GM21390 (cell line): ENCODE measurements at regions not wholly inside any gene's neighbourhood (a gene's known extent, or its start where the extent isn't known, plus 50 kb on each side); places are given as distances from the start of the nearest gene placed in this dataset.
"Not testable (repeated sequence)": the region's sequence is repeated elsewhere in the genome, so short reads cannot be mapped to it uniquely, and the experiment has no call there.

Experiments
- ATAC-seq: cut with Tn5 transposase; IDR thresholded peaks from one replicate; pipeline ENCODE4 v1.9.1; 2021; ENCODE audit not compliant: unreplicated experiment

DNA sequence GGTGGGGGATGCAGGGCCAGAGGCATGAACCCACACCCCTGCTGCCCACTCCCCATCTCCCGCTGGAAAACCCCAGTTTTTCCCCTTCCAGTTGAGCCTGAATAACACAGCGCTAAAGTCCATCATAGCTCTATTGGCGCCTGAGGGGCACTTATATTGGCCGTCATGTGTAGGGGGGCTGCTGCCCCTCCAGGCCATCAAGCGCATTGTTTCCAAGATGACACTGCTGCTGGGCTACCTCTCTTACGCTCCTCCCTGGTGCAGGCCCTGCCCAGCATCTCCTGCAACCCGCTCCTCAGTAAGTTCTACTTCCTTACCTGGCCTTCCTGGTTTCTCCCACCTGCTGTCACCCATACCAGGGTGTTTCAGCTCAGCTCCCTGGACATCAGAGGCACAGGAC lies 205.0 kb upstream of the RPL34 start:
- ATAC-seq = no peak

DNA sequence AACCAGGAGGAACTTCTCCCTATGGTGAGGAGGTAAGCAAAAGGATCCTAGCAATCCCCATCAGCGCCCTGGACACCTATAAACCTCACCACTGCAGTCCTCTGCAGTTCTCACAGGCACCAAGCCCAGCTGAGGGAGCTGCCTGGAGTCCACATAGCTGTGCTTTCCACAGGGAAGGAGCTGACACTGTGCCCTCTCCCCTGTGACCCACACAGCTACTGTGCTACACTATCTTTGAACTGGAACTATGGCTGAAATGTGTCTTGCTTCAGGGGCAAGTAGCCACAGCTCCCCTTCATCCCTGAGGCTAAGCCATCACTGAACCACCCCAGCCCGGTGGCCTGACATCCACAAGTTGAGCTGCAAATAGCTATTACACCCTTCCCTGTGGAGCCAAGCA lies 208.5 kb upstream of the RPL34 start:
- no peak for ATAC-seq

DNA sequence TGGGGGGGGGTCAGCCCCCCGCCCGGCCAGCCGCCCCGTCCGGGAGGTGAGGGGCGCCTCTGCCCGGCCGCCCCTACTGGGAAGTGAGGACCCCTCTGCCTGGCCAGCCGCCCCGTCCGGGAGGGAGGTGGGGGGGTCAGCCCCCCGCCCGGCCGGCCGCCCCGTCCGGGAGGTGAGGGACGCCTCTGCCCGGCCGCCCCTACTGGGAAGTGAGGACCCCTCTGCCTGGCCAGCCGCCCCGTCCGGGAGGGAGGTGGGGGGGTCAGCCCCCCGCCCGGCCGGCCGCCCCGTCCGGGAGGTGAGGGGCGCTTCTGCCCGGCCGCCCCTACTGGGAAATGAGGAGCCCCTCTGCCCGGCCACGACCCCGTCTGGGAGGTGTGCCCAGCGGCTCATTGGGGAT lies 210.7 kb upstream of the RPL34 start:
- not testable (repeated sequence) for ATAC-seq

DNA sequence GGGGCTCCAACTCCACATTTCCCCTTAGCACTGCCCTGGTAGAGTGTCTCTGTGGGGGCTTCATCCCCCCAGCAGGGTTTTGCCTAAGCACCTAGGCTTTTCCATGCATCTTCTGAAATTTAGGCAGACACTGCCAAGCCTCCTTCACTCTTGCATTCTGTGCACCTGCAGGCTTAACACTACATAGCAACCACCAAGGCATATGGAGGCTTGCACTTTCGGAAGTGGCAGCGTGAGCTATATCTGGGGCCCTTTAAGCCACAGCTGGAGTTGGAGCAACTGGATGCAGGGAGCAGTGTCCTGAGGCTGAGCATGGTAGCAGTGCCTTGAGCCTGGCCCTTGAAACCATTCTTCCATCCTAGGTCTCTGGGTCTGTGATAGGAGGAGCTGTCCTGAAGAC lies 214.8 kb upstream of the RPL34 start:
- ATAC-seq = no peak

DNA sequence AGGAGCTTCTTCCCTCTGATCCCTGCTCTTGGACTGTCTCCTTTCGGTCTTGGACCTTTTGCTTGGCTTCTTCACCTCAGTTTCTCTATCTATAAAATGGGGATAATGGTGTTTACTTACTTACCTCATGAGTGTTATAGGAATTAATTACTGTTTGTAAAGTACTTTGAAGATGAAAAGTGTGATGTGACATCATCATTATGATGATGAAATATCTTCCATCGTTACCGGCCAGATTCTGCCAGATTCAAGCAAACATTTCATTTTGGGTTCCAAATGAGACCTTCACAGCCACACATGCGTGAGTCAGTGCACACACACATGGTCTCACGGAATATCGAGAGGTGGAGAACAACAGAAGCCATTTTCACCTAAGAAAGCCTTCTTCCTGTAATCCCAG lies 220.1 kb upstream of the RPL34 start:
- no peak for ATAC-seq

DNA sequence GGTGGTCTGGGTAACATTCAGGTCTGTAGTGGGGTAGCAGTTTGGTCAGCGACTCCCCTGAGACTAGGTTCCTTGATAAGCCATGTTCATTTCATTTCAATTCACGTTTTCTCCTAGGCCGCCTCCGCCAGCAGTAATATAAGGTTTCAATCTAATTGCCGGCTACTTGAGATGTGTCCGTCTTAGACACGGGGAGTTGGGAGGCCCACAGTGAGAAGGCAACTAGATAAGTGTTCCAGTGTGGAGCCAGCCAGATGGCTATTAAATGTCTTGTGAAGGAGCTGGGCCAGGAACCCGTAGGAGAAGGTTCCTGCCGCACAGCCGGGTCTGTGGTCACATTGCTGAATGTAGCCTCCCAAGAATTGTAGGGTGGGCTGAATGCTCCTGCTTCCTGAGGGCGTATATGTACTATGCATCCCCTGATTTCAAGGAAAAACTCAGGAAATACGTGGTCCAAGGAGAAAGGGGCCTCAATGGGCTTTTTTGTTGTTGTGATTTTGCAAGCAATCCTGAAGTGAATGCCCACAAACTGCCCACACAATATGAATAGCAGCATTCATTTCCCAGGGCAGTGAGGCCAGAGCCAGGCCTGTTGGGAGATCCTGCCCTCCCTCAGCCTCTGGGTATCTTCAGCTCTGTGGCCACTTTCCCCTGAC lies 220.6 kb upstream of the RPL34 start:
- ATAC-seq = no peak

DNA sequence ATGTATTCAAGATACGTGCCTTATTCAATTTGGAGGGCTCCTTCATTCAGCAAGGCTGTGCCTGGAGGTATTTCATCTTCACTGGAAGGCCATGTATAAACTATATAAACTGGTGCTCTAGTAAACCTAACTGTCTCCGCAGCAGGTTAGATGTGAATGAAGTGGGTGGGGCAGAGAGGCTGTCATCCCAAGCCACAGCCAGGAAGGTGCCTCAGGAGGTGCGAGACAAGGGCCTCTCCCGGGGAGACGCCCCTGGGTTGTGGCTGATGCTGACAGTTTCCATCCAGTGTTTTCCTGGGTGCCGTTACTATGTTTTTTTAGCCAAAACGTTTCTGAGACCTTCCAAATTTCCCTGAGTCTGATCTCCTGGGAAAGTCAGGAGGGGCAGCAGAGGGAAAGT lies 221.5 kb upstream of the RPL34 start:
- no peak for ATAC-seq

DNA sequence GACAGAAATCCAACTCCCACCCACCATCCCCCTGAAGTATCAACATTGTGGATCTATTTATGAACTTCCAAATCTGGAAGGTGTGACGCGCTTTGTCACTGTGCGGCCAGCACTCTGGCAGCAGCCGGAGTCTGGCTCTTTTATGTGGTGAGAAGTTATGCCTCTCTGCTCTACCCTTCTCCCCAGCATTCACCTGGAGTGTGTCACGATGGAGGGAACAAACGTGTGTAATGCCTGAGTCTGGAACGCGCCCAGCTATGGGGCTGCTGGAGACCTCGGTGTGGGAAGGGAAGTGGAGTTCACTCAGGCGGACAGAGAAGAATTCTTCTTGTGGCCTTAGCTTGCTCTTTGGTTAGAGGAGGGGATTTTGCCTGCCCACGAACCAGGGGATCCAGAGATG lies 222.1 kb upstream of the RPL34 start:
- ATAC-seq = no peak

DNA sequence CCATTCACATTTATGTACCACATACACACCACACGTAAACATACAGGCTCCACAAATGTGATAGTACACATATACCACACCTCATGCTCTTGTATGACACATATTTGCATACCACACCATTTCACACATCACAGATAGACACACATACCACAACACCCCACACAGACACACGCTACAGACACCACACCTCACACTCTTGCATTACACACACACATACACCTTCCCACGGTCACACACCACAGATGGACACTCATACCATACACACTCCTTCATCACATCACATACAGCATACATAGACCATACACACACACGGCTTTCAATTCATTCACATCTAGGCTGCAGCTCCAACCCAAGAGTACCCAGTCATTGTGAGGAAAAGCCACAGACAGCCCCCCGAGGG lies 222.5 kb upstream of the RPL34 start:
- no peak for ATAC-seq

DNA sequence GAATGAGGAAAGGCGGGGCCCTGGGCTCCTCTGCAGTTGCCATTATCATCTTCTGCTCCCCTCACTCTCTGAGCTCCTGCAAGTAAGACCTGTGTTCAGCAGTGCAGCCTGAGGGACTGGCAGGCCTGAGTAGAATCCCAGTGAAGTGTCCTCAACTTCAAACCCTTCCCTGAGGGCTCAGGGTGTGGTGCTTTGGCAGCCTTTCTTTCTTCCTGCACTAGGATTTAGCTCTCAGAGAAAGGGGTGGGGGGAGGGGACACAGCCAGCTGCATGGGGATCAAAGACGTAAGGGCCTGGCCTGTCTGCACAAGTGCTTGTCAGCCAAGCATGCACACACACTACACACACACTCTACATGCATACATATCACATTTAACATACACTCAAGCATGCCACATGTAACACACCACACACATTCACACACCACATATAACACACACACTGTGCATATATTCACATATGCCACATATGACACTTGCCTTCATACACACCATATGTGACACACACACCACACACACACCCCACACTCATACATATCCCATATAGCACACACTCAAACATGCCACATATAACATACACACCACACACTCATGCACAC lies 223.4 kb upstream of the RPL34 start:
- ATAC-seq = no peak

DNA sequence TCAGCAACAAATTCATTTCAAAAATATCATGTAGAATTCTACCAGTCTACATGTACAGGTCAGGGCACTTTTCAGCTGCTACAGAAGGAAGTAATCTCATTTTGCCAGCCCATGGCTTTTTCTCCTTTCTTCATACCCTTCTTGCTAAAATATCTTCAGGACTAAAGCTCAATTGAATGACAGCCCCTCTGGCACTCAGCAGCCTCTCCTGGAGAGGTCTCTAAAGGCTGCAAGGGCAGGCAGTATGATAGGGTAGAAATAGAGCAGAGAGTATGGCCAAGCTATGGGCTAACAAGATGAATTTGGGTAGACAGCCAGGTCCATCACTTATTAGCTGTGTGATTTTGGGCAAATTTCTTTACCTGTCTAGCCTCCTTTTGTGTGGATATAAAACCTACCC lies 224.6 kb upstream of the RPL34 start:
- no peak for ATAC-seq

DNA sequence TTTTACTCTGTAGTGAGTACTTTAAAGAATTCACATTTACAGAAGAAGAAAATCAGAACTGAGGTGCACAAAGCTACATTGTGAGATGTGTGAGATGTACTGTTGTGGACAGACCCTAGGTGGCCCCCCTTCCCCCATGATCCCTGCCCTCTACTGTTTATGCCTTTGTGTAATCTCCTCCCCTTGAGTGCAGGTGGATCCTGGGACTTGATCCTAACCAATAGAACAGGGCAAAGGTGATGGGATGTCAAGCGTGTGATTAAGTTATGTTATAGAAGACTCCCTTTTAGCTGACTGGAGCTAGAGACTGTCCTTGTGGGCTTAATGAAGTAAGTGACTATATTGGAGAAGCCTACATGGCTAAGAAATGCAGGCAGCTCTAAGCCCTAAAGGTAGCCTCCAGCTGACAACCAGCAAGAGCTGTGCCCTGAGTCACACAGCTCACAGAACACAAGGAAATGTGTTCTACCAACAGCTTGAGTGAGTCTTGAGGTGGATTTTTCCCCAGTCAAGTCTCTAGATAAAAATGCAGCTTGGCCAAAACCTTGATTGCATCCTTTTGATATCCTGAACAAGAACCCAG lies 225.2 kb upstream of the LEF1 start:
- ATAC-seq = no peak

DNA sequence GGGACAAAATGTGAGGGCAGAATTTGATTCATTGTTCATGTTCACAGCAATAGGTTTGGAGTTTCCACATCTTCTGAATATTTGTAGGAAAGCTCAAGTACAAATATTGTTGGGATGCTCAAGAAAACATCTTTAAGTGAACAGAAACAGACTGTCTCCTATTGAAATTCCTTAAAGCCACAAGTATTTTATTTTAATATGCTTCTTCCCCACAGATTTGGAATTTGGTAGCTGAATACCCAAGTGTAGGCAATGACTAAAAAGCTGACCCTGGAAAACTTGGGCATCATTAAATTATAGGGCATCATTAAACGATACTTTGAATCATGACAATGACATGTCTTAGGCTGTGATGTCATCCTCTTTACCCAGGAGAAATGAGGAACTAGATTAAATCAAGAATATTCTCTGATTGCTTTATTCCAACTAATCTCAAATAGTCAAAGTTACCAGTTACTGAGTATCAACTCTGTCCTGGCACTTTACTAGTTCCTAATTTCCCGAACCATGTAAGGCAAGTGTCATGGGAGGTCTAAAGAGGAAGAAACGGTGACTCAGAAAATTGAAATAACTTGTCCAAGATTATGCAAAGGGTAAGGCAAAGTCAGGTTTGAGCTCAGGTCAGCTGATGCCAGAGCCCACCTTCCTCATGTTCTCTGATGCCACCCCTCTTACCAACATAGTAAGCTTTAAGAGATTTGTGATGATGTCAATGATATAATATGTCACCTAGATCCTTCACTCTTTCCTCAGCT lies 223.1 kb upstream of the LEF1 start:
- no peak for ATAC-seq

DNA sequence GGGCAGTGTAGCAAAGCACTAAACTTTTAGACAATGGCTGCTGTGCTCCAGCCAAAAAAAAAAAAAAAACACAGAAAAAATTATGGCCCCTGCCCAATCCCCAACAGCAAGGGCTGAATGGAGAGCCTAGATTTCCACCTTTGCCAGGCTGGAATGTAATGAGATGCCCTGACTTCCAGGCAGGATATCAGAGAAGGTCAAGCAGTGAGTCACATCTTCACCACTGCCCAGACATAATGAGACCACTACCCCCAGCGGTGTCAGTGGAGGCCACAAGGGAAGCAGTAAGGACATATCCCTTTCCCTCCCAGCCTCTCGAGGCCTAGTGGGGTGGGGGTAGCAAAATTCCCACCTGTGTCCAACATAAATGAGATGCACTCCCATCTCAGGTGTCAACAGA lies 216.3 kb upstream of the LEF1 start:
- ATAC-seq = no peak

DNA sequence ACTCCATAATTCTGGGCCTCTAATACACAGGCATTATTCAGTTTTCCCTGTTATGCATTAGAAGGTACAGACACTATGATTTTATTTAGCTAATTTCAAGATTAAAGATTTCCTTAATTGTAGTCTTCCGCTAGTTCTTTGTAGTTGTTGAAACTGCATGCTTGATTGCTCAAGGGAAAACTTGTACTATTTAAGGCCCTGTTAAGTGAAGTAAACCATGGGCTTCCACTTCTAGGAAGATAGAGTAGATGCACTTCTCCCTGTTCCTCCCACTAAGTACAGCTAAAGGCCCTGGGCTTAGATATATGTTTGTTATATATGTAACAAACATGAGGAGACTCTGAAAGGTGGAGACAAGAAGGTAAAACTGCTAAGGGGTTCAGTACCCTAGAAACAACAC lies 215.8 kb upstream of the LEF1 start:
- ATAC-seq = peak; percentile 64

DNA sequence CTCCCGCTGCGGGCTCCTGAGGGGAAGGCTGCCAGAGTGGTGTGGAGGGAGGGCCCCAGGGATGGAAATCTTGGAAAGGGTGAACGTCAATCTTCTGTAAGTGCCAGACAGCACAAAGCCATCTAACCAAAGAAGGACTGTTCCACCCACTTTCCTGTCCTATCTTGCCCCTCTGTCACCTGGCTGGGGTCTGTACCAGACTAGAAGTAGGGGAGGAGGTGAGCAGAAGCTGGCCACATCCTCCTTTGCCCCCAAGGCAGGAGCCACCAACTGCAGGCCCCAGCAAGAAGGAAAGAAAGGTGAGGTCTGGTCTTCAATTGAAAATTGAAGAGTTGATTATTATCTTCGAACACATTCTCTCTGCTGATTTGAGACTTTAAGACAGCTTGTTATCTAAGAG lies 214.4 kb upstream of the LEF1 start:
- ATAC-seq = no peak

DNA sequence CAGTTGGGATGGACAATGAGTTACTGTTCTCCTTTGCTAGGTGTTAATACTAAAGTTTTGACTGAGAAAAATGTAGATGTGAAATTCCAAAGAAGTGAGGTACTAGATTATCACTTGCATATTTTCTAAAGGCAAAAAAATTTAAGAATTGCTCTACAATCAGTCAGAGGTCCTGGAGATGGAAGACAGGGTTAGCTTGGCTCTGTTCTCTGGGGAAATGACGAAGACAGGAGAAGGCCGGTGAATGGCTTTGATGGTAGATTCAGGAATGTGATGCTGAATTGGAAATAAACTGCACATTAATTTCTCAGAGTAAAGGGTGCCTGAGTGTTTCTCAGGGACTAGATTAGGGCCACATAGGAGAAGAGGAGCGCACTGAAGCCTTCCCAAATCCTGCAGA lies 214.0 kb upstream of the LEF1 start:
- ATAC-seq = no peak

DNA sequence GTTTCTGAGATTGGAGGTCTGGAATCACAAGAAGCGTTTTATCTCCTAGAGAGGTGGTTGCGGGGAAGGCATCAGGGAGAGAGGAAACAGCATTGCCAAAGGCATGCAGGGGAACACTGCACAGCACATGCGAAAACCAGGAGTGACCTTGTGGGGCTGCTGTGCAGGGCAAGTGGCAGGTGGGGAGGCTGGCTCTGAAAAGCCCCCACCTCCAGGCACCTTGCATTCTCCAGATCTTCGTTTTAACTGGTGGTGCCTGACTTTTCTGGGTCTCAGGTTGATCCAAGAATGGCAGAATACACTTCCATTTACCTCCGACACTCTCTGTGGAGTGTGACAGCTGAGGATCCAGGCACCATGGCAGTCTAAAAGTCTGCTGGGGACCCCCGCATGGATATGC lies 209.4 kb upstream of the LEF1 start:
- no peak for ATAC-seq

DNA sequence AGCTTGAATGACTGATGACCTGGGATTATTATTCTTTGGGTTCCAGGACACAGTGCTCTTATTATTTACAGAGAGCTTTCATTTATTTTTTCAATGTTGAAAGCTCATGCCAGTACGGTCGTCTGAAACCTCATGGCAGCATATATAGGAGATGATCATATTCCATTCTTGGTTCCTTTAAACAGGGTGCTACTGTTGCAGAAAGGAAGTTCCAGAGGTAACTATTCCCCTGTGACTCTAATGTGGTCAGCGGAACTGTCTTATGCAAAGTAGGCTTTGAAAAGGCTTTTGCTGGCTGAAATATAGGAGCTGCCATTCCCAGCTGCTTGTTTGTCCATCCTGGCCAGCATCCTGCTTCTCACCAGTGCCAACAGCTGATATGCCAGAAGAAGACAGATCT lies 208.3 kb upstream of the LEF1 start:
- ATAC-seq = no peak

DNA sequence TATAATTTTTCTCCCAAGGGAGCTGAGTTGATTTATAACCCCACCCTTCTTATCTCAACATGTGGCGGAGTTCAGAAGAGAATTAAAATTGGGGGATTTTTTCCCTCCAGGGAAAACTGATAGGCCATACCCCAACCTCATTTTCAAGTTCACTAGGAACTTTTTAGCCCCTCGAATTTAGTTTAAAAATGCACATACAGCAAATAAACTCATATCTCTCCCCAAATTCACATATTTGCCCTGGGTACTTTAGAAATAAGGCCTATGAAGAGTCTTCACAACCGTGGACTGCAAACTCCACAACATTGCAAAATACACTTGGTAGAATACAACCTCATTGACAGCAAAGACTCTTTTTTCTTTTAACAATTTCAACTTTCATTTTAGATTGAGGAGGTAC lies 206.7 kb upstream of the LEF1 start:
- ATAC-seq = no peak

DNA sequence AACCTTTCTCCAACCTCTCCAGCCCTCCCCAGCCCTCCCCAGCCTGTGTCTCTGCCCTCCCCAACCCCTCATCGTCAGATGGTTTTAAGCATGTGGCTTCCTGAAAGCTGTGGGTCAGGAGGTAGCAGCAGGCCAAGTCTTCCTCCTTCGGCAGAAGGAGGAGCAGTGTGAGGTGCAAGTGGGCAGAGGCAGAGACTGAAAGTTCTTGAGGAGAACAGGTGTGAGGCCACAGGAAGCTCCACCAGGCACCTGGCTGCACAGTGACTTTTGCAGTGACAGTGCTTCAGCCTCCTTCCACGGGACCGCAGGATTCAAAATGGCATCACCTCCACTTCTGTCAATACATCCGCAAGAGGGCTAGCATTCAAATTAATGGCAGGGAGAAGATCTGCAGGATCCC lies 203.9 kb upstream of the LEF1 start:
- ATAC-seq = no peak

DNA sequence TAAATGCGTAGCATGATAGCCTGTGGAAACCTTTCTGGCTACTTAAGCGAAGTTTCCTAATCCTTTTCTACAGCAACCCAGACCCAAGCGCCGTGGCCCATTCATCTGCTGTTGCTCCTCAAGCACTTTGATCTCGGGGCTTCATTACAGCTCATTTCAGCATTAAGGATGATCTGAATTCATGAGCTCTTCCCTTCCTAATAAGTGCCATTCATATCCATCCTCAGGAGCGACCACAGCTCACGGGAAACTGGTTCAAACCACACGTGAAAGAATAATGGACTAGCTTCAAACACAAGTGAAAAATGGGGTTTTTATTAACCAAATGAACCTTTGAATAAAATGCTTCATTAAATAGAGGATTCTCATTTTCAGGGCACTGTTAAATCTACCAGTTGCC lies 202.6 kb upstream of the LEF1 start:
- no peak for ATAC-seq
